ENCODE measurements at regions not wholly inside any gene's neighbourhood (a gene's known extent, or its start where the extent isn't known, plus 50 kb on each side); places are given as distances from the start of the nearest gene placed in this dataset.

DNA sequence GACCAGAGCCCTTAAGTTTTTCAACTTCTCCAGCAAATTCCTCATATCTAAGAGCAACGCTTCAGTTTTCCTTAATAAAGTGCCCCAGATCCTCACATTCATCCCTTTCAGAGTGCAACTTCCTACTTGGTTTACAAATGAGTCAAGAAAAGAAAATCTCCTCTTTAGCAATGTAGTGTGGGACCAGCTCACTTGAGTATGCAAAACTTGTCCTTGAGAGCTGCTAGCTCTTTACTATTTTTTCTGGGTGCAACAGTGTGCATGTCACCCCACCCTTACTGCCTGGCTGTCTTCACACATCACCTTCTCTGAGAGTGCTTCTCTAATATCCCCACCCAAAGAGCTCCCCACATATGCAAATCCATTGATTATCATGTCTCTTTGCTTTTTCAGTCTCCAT, 203.1 kb upstream of the CAMK1G start:
- no peak for DNase-seq
- CTCF ChIA-PET, result interaction anchor here (0.7 kb wide), 1 partner anchor 1263 kb away, joined by 3 read pairs; no protein-coding TSS in a partner anchor
- no peaks in the 10 kb centered on the region for H3K36me3 Mint-ChIP-seq (ENCODE audit: low read depth)
- no peak overlapping the region for H3K27ac Mint-ChIP-seq
- no peak overlapping the region for H3K4me3 Mint-ChIP-seq
- no peaks in the 10 kb centered on the region for H3K27me3 Mint-ChIP-seq (ENCODE audit: low read depth)
- H3K9me3 Mint-ChIP-seq, result no peaks in the 10 kb centered on the region
- no peaks in the 10 kb centered on the region for H3K4me1 Mint-ChIP-seq (ENCODE audit: low read depth)
- intact Hi-C loops (cut with micrococcal nuclease), result no loop called here

DNA sequence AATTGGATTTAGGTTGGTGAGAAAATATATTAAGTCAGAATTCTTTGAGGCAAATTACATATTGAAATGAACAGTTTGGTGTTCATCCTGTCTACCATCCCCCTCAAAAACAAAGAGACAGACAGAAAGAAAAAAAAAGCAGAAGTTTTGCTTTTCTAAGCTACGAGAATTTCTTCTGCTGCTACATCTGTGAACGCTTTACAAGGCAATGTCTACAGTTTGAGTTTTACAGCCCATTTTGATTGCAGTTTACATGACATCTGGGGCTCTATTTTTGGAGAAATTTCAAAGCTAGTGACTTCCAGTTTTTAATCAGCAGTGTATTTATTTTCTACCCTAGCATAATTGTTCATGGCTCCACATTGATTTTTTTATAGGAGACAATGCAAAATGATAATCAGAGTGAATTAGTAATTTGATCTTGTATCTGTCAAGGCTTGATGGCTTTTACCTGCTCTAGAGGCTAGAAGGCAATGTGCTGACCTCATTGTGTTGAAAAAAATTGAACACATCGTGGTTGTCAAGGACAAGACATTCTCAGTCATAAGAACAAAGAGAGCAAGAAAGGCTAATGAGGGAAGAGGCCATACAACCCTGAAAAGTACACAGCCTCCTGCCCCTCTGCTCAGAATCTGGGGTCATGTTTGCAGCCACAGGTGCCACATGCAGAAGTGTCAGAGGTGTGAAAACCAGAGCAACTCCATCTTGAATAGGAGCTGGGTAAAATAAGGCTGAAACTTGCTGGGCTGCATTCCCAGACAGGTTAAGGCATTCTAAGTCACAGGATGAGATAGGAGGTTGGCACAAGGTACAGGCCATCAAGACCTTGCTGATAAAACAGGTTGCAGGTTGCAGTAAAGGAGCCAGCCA, 201.0 kb upstream of the CAMK1G start:
- Mint-ChIP-seq H3K27me3 (ENCODE audit: low read depth) (no peaks in the 10 kb centered on the region), H3K4me1 (ENCODE audit: low read depth) (no peaks in the 10 kb centered on the region), H3K36me3 (ENCODE audit: low read depth) (no peaks in the 10 kb centered on the region), H3K4me3 (no peak overlapping the region), H3K9me3 (no peaks in the 10 kb centered on the region), H3K27ac (no peak overlapping the region)
- DNase-seq, result no peak
- intact Hi-C loops (cut with micrococcal nuclease), result no loop called here
- CTCF ChIA-PET, result interaction anchor here (0.9 kb wide), 1 partner anchor 34 kb away, joined by 3 read pairs; no protein-coding TSS in a partner anchor

DNA sequence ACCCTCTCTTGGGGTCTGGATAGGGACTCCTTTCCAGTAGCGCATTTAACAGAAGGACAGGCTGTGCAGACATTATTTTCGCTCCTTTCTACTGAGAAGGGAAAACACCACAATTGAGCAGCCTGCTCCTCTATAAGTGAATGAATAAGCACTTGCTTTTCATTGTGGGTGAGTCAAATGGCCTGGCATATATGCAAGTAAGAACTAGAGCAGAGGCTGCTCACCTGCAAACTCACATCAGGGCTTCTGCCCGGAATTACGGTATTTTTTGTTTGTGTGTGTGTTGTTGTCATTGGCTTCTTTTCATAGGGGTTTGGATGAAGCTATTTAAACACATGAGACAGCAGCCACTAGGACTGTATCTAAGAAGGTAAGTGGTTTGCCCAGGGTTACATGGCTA, 200.1 kb upstream of the CAMK1G start:
- H3K27me3 Mint-ChIP-seq (ENCODE audit: low read depth), result no peaks in the 10 kb centered on the region
- no peak overlapping the region for H3K27ac Mint-ChIP-seq
- no peak overlapping the region for H3K4me3 Mint-ChIP-seq
- H3K9me3 Mint-ChIP-seq, result no peaks in the 10 kb centered on the region
- no peaks in the 10 kb centered on the region for H3K4me1 Mint-ChIP-seq (ENCODE audit: low read depth)
- no peaks in the 10 kb centered on the region for H3K36me3 Mint-ChIP-seq (ENCODE audit: low read depth)
- CTCF ChIA-PET, result interaction anchor here (0.6 kb wide), 1 partner anchor 41 kb away, joined by 3 read pairs; no protein-coding TSS in a partner anchor
- intact Hi-C loops (cut with micrococcal nuclease), result no loop called here
- no peak for DNase-seq

DNA sequence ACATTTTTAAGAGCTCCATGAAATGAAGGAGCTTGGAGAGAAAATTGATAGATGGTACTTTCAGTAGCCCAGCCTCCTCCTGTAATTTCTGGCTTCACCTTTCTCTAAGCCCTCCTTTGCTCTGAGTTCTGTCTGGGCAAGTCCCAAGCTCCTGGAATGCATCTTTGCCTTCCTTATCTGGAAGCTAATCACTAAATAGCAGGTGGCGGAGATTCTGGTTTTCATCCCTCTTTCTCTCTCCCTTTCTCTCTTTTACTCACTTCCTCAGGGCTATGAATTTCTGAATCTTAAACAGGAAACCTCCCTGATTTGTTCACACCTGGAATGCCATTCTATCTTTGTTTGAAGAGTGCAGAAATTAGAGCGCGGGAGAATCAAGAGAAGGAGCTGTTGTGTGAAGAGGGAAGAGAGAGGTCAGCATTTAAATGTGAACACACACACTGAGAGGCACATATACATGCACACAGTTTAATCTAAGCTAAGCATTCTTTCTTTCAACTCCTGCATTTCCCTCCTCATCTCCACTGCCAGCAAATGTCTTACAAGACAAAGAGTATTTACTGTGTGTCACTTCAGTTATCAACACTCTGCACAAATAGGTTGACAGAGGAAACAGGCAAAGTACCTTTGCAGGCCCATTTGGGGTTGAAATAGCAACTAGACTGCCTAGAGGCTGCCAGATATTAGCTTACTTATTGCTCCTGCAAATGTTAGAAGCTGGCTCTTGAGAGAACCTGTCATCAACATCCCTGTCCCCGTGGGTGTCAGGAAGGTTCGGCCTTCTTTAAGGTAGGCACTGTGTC, 199.4 kb upstream of the CAMK1G start:
- no peaks in the 10 kb centered on the region for H3K9me3 Mint-ChIP-seq
- no peak overlapping the region for H3K4me3 Mint-ChIP-seq
- CTCF ChIA-PET, result interaction anchor here (0.6 kb wide), 1 partner anchor 41 kb away, joined by 3 read pairs; no protein-coding TSS in a partner anchor
- H3K4me1 Mint-ChIP-seq (ENCODE audit: low read depth), result no peaks in the 10 kb centered on the region
- intact Hi-C loops (cut with micrococcal nuclease), result no loop called here
- H3K27ac Mint-ChIP-seq, result no peak overlapping the region
- H3K36me3 Mint-ChIP-seq (ENCODE audit: low read depth), result no peaks in the 10 kb centered on the region
- no peaks in the 10 kb centered on the region for H3K27me3 Mint-ChIP-seq (ENCODE audit: low read depth)
- no peak for DNase-seq

DNA sequence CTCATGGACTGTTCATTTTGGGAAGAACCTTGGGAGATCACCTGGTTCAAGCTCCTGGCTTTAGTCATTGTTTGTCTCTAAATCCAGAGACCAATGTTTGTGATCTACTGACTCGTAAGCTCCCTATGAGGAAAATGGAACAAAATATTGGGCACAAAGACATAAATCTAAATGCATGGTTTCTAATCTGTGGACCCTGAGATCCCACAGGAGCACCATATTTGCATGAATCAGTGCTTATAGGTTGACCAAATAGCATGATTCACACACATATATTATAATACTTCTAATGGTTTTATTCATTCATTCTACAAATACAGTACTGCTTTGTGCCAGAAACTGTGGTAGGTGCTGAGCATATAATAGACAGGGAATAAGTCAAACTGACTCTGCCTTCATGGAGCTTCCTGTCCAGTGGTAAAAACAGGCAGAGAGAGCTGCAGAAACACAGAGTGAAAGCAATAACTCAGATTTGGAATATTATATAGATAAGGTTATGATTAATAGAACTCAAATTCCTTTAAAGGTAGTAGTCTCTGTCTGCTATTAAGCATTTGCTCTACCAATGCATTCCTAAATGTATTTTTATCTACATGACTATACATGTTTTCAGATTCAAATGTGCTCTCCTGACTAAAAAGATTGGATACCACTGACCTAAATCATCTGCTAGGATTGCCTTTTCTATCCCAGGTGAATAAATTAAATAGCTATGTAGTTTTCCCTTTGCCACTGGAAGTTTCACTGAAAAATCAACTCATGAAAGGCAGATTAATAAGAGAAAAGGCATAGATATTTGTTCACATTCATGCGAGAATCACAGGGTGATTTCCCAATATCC, 198.6 kb upstream of the CAMK1G start:
- Mint-ChIP-seq H3K36me3 (ENCODE audit: low read depth) (no peaks in the 10 kb centered on the region), H3K27me3 (ENCODE audit: low read depth) (no peaks in the 10 kb centered on the region), H3K4me1 (ENCODE audit: low read depth) (no peaks in the 10 kb centered on the region), H3K4me3 (no peak overlapping the region), H3K27ac (no peak overlapping the region), H3K9me3 (no peaks in the 10 kb centered on the region)
- CTCF ChIA-PET, result no interaction called here
- DNase-seq, result no peak
- intact Hi-C loops (cut with micrococcal nuclease), result no loop called here

DNA sequence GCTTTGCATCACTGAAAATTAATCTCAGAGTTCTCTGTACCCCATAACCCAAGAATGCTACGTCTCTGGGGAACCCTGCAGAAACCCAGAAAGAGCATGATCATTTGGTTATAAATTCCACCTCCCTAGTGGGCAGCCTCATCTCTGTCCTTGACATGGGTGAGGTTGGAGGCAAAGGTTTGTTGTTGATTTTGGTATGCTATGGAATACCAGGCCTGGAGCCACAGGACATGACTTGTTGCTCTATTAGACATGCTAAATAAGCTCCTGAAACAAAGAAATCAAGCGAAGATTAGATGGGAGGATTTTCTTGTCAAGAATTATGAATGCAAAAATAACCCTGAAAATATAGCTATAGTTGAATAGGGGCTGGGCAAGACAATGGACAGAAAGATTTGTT, 197.4 kb upstream of the CAMK1G start:
- CTCF ChIA-PET, result no interaction called here
- no peak overlapping the region for H3K27ac Mint-ChIP-seq
- no peak overlapping the region for H3K4me3 Mint-ChIP-seq
- H3K36me3 Mint-ChIP-seq (ENCODE audit: low read depth), result no peaks in the 10 kb centered on the region
- no peaks in the 10 kb centered on the region for H3K27me3 Mint-ChIP-seq (ENCODE audit: low read depth)
- no peaks in the 10 kb centered on the region for H3K4me1 Mint-ChIP-seq (ENCODE audit: low read depth)
- DNase-seq, result no peak
- intact Hi-C loops (cut with micrococcal nuclease), result no loop called here
- no peaks in the 10 kb centered on the region for H3K9me3 Mint-ChIP-seq

DNA sequence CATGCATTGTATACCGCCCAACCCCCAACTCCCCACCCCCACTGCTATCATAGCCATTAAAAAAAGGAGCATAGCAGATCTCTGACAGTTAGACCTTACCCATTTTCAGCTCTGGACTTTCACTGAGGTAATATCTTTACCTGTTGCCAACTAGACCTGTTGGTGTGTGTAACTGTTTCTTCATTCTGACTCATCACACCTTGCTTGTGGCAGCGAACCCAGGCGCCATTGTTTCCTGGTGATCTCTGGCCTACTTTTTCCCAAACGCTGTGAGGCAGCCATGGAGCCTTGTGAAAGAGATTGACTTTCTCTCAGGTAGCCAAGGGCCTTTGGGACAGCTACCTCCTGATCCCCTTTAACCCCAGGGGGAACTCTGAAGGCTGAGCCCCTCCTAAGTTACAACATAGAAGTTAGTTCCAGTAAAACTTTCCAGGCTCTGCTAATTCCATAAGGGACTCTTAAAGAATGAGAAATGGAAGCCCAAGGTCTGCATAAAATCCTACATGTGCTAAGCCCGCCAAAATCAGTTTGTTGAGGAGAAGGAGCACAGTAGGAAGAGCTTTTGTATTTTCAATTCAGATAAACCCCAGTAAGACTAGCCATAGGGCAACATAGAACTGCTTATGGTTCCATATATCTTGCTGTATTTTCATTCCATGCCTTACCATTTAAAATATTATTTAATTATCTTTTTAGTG, 196.1 kb upstream of the CAMK1G start:
- H3K36me3 Mint-ChIP-seq (ENCODE audit: low read depth), result no peaks in the 10 kb centered on the region
- no peak for DNase-seq
- H3K4me3 Mint-ChIP-seq, result no peak overlapping the region
- H3K4me1 Mint-ChIP-seq (ENCODE audit: low read depth), result no peaks in the 10 kb centered on the region
- no peak overlapping the region for H3K27ac Mint-ChIP-seq
- no peaks in the 10 kb centered on the region for H3K27me3 Mint-ChIP-seq (ENCODE audit: low read depth)
- CTCF ChIA-PET, result interaction anchor here (1.0 kb wide), 1 partner anchor 33 kb away, joined by 3 read pairs; no protein-coding TSS in a partner anchor
- no peaks in the 10 kb centered on the region for H3K9me3 Mint-ChIP-seq
- intact Hi-C loops (cut with micrococcal nuclease), result no loop called here

DNA sequence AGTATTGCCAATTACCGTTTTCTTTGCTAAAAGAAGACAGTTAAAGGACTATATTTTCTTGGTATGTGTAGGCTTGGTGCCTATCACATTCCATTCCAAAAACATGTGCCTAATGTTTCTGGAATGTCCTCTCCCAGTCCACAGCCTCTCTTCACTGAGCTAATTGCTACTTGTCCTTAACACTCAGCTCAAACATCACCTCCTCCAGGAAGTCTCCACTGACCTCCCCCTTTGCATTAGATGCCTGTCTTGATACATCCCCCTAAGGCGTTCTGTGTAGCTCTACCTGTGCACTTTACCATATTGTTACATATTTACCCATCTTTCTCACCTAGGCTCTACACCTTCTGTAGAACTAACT, 195.6 kb upstream of the CAMK1G start:
- Mint-ChIP-seq H3K9me3 (no peaks in the 10 kb centered on the region), H3K4me3 (no peak overlapping the region), H3K27me3 (ENCODE audit: low read depth) (no peaks in the 10 kb centered on the region), H3K4me1 (ENCODE audit: low read depth) (no peaks in the 10 kb centered on the region), H3K27ac (no peak overlapping the region), H3K36me3 (ENCODE audit: low read depth) (no peaks in the 10 kb centered on the region)
- no peak for DNase-seq
- CTCF ChIA-PET, result interaction anchor here (0.6 to 1.0 kb wide), 2 partner anchors 14 to 33 kb away, joined by 3 read pairs; no protein-coding TSS in a partner anchor
- intact Hi-C loops (cut with micrococcal nuclease), result no loop called here

DNA sequence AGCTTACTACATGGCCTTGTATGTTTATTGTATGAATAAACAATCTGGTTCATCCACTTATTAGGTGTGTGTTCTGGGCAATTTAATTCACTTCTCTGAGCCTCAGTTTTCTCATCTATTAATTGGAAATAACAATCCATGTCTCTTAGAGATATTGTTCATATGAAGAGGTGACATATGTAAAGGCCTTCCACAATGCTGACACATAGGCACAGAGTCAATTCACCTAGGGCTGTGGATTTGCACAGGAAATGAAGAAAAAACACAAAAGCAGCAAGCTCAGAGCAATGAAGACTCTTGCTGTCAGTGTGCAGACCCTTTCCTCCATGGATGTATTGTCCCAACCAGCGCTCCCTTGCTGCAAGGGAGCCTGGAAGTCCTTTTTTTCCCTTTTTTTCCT, 195.2 kb upstream of the CAMK1G start:
- Mint-ChIP-seq H3K9me3 (no peaks in the 10 kb centered on the region), H3K4me1 (ENCODE audit: low read depth) (no peaks in the 10 kb centered on the region), H3K27ac (no peak overlapping the region), H3K4me3 (no peak overlapping the region), H3K27me3 (ENCODE audit: low read depth) (no peaks in the 10 kb centered on the region), H3K36me3 (ENCODE audit: low read depth) (no peaks in the 10 kb centered on the region)
- no peak for DNase-seq
- intact Hi-C loops (cut with micrococcal nuclease), result no loop called here
- CTCF ChIA-PET, result interaction anchor here (0.6 to 1.0 kb wide), 2 partner anchors 15 to 34 kb away, joined by 3 read pairs; no protein-coding TSS in a partner anchor

DNA sequence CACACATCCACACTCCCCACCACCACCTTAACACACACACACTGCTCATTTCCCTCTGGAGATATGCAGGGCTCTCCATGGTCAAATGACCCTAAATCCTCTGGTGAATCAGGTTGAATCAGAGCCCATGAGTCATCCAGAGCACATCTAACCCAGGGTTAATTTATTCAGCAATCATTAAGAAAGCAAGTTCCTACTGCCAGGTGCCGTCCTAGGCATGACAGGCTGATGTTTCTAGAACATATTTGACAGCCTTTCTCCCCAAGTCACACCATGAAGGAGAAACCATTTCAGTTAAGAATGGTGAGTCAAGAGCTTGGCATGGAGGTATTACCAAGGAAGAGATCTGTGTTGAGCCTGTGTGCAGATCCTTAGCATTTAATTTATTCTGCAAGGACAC, 194.3 kb upstream of the CAMK1G start:
- CTCF ChIA-PET, result no interaction called here
- no peak overlapping the region for H3K27ac Mint-ChIP-seq
- no peak for DNase-seq
- no peaks in the 10 kb centered on the region for H3K9me3 Mint-ChIP-seq
- intact Hi-C loops (cut with micrococcal nuclease), result no loop called here
- no peaks in the 10 kb centered on the region for H3K4me1 Mint-ChIP-seq (ENCODE audit: low read depth)
- H3K36me3 Mint-ChIP-seq (ENCODE audit: low read depth), result no peaks in the 10 kb centered on the region
- H3K4me3 Mint-ChIP-seq, result no peak overlapping the region
- H3K27me3 Mint-ChIP-seq (ENCODE audit: low read depth), result peaks cover 4% of the 10 kb centered on the region

DNA sequence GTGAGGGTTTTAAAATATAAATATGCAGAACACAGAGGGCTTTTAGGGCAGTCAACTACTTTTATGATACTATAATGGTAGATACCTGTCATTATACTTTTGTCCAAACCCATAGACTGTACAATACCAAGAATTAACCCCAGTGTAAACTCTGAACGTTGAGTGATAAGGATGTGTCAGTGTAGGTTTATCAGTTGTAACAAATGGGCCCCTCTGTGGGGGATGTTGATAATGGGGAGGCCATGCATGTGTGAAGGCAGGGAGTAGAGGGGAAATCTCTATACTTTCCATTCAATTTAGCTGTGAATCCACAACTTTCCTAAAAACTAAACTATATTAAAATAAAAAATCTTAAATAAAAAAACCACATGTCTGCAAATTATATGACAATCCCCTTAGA, 193.5 kb upstream of the CAMK1G start:
- no peaks in the 10 kb centered on the region for H3K36me3 Mint-ChIP-seq (ENCODE audit: low read depth)
- H3K9me3 Mint-ChIP-seq, result no peaks in the 10 kb centered on the region
- CTCF ChIA-PET, result no interaction called here
- H3K4me3 Mint-ChIP-seq, result no peak overlapping the region
- H3K27me3 Mint-ChIP-seq (ENCODE audit: low read depth), result peaks cover 4% of the 10 kb centered on the region
- H3K27ac Mint-ChIP-seq, result no peak overlapping the region
- intact Hi-C loops (cut with micrococcal nuclease), result no loop called here
- H3K4me1 Mint-ChIP-seq (ENCODE audit: low read depth), result no peaks in the 10 kb centered on the region
- no peak for DNase-seq

DNA sequence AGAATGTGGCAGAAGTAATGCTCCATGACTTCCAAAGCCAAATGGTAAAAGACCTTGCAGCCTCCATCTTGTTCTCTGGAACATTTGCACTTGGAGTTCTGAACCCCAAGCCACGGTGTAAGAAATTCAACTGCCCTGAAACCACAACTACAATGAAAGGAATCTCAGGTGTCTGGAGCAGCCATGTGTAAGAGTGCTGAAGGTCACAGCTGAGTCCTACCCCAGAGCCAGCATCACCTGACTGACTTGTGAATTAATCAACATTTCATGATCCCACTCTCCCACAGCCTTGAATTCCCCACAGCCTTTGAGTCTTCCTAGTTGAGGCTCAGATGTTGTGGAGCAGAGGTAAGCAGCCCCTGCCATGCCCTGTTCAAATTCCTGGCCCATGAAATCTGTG, 192.8 kb upstream of the CAMK1G start:
- intact Hi-C loops (cut with micrococcal nuclease), result no loop called here
- CTCF ChIA-PET, result no interaction called here
- no peaks in the 10 kb centered on the region for H3K36me3 Mint-ChIP-seq (ENCODE audit: low read depth)
- no peaks in the 10 kb centered on the region for H3K4me1 Mint-ChIP-seq (ENCODE audit: low read depth)
- H3K27ac Mint-ChIP-seq, result no peak overlapping the region
- no peak overlapping the region for H3K4me3 Mint-ChIP-seq
- no peaks in the 10 kb centered on the region for H3K9me3 Mint-ChIP-seq
- peaks cover 11% of the 10 kb centered on the region for H3K27me3 Mint-ChIP-seq (ENCODE audit: low read depth)
- no peak for DNase-seq

Data from activated naive CD4-positive, alpha-beta T cell treated with anti-CD3 and anti-CD28 coated beads for 36 hours (primary cell).